ENCODE measurements at regions not wholly inside any gene's neighbourhood (a gene's known extent, or its start where the extent isn't known, plus 50 kb on each side); places are given as distances from the start of the nearest gene placed in this dataset.

DNA sequence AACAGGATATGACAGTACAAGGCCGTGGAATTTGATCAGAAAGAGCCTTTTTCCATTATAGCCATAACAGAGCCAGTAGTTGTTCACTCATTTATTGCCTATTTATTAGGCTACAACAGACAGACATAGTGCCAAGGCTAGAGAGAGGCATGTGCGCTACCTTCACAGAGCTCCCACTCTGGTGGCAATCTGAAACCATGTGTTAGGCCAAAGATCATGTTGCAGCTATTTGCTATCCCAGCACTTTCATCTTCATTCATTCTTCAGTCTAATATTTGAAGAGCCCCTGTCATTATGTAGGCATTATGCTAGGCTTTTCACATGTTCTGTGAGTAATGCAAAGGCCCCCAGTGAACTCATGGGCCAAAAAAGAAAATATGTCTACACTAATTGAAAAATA, 404.8 kb downstream of the IGSF11 start:
- Mint-ChIP-seq H3K9me3 (no peaks in the 10 kb centered on the region), H3K36me3 (ENCODE audit: low read depth) (no peaks in the 10 kb centered on the region), H3K27ac (no peak overlapping the region), H3K4me1 (no peaks in the 10 kb centered on the region), H3K4me3 (no peak overlapping the region), H3K27me3 (peaks cover 2% of the 10 kb centered on the region)
- intact Hi-C loops (cut with micrococcal nuclease): no loop called here
- no peak for ATAC-seq (ENCODE audit: low read depth)
- DNase-seq: no peak
- CTCF ChIA-PET: no interaction called here
- POLR2A ChIA-PET: no interaction called here
- TF ChIP-seq, protein P1, sequence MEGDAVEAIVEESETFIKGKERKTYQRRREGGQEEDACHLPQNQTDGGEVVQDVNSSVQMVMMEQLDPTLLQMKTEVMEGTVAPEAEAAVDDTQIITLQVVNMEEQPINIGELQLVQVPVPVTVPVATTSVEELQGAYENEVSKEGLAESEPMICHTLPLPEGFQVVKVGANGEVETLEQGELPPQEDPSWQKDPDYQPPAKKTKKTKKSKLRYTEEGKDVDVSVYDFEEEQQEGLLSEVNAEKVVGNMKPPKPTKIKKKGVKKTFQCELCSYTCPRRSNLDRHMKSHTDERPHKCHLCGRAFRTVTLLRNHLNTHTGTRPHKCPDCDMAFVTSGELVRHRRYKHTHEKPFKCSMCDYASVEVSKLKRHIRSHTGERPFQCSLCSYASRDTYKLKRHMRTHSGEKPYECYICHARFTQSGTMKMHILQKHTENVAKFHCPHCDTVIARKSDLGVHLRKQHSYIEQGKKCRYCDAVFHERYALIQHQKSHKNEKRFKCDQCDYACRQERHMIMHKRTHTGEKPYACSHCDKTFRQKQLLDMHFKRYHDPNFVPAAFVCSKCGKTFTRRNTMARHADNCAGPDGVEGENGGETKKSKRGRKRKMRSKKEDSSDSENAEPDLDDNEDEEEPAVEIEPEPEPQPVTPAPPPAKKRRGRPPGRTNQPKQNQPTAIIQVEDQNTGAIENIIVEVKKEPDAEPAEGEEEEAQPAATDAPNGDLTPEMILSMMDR (IDR thresholded peaks at IDR 0.05): no peak

DNA sequence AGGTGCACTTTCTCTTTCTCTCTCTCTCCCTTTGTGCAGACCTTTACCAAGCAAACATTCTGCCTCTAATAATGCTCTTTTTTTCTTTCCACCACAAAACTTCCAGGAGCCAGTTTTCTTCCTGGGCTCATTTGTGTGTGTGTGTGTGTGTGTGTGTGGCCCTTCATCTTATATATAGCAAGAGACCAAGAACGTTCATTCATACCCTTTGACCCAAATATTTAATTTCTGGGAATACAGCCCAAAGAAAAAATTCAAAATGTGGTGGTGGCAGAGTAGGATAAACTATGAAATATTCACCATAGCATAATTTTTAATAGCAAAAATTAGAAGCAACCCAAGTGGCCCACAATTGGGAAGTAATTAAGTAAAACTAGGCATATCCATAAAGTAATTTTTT, 398.9 kb downstream of the IGSF11 start:
- ChIA-PET POLR2A (no interaction called here), CTCF (no interaction called here)
- Mint-ChIP-seq H3K4me1 (no peaks in the 10 kb centered on the region), H3K27me3 (peaks cover 2% of the 10 kb centered on the region), H3K27ac (no peak overlapping the region), H3K4me3 (no peak overlapping the region), H3K36me3 (ENCODE audit: low read depth) (no peaks in the 10 kb centered on the region), H3K9me3 (no peaks in the 10 kb centered on the region)
- no peak for DNase-seq
- TF ChIP-seq, protein P1 (IDR thresholded peaks at IDR 0.05): no peak
- no peak for ATAC-seq (ENCODE audit: low read depth)
- intact Hi-C loops (cut with micrococcal nuclease): no loop called here

- POLR2A ChIA-PET: no interaction called here
Measured at GRCh38 chr3:118636841-118637240, 397.8 kb downstream of the IGSF11 start.

GRCh38 chr3:118637846-118638245, 396.8 kb downstream of the IGSF11 start:
- H3K27ac Mint-ChIP-seq: no peak overlapping the region
- TF ChIP-seq, protein P1 (IDR thresholded peaks at IDR 0.05): no peak
- DNase-seq (no peak), ATAC-seq (ENCODE audit: low read depth) (no peak)
- intact Hi-C loops (cut with micrococcal nuclease): no loop called here
- H3K27me3 Mint-ChIP-seq: peaks cover 2% of the 10 kb centered on the region
- ChIA-PET POLR2A (no interaction called here), CTCF (no interaction called here)
- H3K4me3 Mint-ChIP-seq: no peak overlapping the region
- H3K36me3 Mint-ChIP-seq (ENCODE audit: low read depth): no peaks in the 10 kb centered on the region
- H3K9me3 Mint-ChIP-seq: no peaks in the 10 kb centered on the region
- no peaks in the 10 kb centered on the region for H3K4me1 Mint-ChIP-seq

More at GRCh38 chr3:118636841-118637240, 397.8 kb downstream of the IGSF11 start:
- no peak overlapping the region for H3K27ac Mint-ChIP-seq
- CTCF ChIA-PET: no interaction called here
- H3K9me3 Mint-ChIP-seq: no peaks in the 10 kb centered on the region
- TF ChIP-seq, protein P1 (IDR thresholded peaks at IDR 0.05): no peak
- no peak overlapping the region for H3K4me3 Mint-ChIP-seq
- ATAC-seq (ENCODE audit: low read depth) (no peak), DNase-seq (no peak)
- no peaks in the 10 kb centered on the region for H3K4me1 Mint-ChIP-seq
- H3K36me3 Mint-ChIP-seq (ENCODE audit: low read depth): no peaks in the 10 kb centered on the region
- H3K27me3 Mint-ChIP-seq: peaks cover 2% of the 10 kb centered on the region
- intact Hi-C loops (cut with micrococcal nuclease): no loop called here

GRCh38 chr3:118641608-118642007, 393.0 kb downstream of the IGSF11 start:
- CTCF ChIA-PET: no interaction called here
- Mint-ChIP-seq H3K4me3 (no peak overlapping the region), H3K4me1 (no peaks in the 10 kb centered on the region), H3K36me3 (ENCODE audit: low read depth) (no peaks in the 10 kb centered on the region), H3K9me3 (no peaks in the 10 kb centered on the region), H3K27ac (no peak overlapping the region), H3K27me3 (peaks cover 2% of the 10 kb centered on the region)
- ATAC-seq (ENCODE audit: low read depth) (no peak), DNase-seq (no peak)
- TF ChIP-seq, protein P1 (IDR thresholded peaks at IDR 0.05): no peak
- POLR2A ChIA-PET: no interaction called here
- intact Hi-C loops (cut with micrococcal nuclease): no loop called here
